Stimulated activated CD4-positive, alpha-beta T cell treated with anti-CD3 and anti-CD28 coated beads, Interleukin-4, amount 100 ng/mL, for 48 hours (primary cell): ENCODE measurements at regions not wholly inside any gene's neighbourhood (a gene's known extent, or its start where the extent isn't known, plus 50 kb on each side); places are given as distances from the start of the nearest gene placed in this dataset.

Experiments
- DNase-seq, 2 donors: peaks; one replicate each; pipeline ENCODE4 v3.0.0-alpha.2; 2020; ENCODE audit warnings: low read depth in 2 of 2

- DNase-seq, result no peak
These were observed 295.3 kb upstream of the KLF6 start for GRCh38 chr10:4080225-4080805.

GRCh38 chr10:4079803-4080202 is 294.8 kb upstream of the KLF6 start:
- DNase-seq, result no peak

DNA sequence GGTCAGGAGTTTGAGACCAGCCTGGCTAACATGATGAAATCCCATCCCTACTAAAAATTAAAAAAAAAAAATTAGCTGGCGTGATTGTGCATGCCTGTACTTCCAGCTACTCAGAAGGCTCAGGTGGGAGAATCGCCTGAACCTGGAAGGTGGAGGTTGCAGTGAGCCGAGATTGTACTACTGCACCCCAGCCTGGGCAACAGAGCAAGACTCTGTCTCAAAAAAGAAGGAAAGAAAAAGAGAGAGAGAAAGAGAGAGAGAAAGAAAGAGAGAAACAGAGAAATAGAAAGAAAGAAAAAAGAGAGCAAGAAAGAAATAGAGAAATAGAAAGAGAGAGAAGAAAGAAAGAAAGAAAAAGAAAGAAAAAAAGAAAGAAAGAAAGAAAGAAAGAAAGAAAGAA is 292.8 kb upstream of the KLF6 start:
- no peak for DNase-seq

- no peak for DNase-seq
These were observed 292.0 kb upstream of the KLF6 start for GRCh38 chr10:4076983-4077382.

DNA sequence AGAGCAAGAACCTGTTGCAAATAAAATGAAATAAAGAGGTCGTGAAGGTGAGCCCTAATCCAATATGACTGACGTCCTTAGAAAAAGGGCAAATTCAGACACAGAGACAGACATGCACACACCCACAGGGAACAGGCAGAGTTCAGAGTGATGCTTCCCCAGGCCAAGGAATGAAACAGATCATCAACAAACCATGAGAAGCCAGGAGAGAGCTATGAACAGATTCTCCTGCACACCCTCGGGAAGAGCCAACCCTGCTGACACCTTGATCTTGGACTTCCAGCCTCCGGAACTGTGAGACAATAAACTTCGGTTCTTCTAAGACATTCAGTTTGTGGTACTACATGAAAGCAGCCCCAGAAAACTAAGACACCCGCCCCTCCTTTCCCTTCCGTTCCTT is 290.4 kb upstream of the KLF6 start:
- no peak for DNase-seq

GRCh38 chr10:4074545-4075407 is 289.8 kb upstream of the KLF6 start:
- no peak for DNase-seq

DNA sequence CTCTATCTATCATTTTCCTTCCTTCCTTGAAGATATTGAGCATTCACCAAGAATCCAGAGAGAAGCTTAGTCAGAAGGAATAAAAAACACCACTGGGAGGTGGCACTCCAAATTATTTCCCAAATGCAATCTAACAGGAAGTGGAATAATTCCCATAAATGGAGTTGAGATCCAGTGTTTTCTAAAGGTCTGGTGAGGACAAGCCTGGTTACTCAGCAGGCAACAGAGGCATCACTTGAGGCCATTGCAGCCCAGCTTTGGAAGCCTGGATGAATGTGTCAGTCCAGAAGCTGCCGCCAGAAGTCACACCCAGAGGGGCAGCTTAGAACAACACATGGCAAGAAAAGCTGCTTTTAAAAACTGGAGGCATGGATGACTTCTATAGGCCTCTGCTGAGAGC is 288.9 kb upstream of the KLF6 start:
- DNase-seq, result no peak

DNA sequence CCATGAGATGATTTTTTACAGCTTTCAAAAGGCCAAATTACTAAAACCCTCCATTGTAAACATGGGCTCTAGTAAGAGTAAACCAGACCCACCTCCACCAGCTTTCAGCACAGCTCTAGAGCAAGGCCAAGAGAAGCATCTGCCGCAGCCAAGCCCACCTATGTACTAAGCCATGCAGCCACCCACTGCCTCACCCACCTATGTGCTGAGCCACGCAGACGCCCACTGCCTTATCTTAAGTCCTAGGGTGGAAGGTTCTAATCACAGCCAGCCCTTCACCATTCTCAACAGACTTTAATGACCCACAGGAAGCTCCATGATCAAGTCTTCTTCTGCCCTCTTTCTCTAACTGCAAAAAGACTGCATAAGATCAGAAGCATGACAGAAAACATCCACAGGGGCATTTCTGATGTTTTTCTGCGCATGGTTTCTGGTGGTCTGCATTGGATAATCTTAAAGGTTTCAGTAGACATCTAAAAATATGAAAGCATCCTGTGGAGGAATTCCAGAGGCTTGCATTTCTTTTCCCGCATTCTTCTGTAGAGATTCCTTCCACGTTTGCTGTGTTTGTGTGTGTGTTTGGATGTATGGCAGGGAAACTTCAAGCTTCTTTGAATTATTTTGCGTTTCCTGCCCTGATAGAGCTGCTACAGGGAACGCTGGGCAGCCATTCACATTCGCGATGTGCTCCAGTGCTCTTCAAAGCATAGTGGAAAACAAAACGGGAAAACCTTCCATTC is 286.1 kb upstream of the KLF6 start:
- no peak for DNase-seq

GRCh38 chr10:4070184-4070583 is 285.2 kb upstream of the KLF6 start:
- no peak for DNase-seq

DNA sequence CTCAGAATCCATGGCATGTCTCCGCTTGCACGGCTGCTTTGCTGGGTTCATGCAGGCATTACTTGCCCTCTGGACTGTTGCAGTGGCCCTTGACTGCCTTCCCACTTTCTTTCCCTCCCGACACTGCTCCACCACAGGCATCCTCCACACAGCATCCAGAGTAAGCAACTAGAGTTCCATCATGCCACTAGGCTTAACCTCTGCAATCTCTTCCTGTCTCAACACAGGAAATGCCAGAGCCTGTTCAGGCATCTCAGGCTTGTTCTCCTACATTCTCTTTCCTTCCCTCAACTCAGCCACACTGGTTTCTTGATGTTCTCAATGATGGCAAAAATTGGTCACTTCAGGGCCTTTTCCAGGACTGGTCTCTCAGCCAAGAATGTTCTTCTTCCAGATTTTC is 284.5 kb upstream of the KLF6 start:
- no peak for DNase-seq

DNA sequence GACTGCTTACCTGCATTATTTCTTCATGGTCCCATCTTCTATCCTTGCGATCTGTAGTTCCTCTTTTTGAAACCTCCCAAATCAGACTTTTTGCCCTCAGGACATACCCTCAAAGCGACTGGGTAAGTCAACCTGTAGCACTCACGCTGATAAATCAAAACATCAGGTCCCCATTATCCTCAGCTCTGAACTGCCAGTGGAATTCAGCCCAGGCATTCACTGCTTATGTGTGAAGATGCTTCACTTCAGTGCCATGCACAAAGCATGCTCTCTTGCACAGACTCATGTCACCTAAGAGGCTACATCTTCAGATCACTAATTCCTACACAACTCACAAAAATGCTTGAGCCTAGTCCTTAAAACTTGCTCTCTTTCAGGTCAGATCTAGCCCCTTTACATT is 283.6 kb upstream of the KLF6 start:
- no peak for DNase-seq

DNA sequence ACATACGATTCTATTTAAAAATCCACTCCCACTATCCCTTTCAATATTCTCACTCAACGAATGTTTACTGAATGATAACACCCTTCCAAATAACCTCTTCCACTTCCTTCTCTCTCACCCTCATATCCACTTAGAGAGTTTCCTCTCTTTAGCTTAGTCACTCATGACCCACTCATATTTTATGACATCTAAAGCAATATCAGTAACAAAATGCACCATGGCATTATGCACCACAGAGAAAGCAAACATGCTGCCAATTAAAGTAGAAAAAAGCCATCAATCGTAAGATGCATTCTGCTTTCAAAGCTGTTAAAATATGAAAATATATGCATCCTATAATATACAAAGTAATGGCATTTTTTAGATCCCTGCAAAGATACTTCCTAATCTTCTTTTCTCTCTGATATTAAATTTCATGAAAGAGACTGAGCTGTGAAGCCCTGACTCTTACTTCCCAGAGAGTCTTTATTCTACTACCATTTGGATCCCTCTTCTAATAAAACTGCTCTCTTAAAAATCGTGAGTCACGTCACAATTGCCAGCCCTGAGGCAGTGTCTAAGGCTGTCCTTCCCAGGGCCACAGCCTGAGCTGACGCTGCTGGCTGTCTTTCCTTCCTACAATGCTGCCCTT is 283.0 kb upstream of the KLF6 start:
- no peak for DNase-seq

DNA sequence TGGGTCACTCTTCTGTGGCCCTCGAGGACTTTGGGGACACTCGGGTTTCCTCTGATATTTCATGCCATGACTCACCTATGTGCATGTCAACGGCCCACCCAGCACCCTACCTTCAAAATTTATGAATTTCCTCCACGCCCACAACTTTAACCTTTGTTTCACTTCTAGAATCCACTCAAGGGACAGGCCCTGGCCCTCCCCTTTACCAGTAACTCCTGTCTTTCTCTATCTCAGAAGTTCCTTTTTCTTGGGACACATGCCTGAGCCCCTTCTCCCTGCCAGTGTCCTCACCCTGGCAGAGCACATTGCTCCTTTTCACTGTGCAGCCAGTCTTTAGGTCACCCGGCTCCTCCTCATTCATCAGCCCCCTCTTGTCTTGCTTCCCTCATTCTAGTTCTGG is 282.5 kb upstream of the KLF6 start:
- no peak for DNase-seq

DNA sequence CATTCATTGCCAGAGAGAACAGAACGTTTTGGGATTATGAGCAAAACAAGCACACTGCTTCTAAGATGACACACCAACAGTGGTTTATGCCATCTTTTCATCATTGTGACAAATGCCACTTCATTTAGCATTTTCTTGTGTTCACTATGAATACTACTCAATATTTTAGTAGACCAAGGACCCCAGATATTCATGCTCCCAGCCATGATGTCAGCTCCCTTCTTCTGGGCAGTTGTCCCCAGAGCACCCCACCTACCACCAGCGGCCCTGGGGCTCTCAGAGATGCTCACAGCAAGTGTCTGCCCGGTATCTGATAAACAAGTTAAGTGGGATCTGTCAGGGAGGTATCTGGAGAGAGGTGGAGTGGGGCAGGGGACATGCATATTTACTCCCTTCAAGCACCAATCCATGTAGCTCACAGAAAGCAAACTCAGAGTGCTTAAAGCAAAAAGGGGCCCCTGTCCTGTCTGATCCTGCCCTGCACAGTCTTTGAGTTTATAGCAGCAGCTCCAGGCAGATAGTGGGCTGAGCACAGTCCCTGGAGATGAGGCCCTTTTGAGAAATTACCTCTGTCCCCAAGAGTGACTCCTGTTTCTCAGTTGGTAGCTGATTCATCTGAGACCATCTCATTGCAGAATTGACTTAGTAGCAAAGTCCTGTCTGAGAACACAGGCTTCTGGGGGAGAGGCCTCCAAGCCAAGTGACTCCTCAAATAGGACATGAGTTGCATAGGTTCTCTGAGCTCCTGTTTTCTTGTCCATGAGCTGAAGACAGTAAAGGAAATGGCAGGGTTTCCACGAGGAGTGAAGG is 281.8 kb upstream of the KLF6 start:
- DNase-seq, result no peak

- DNase-seq, result no peak
These were observed 279.5 kb upstream of the KLF6 start for GRCh38 chr10:4064489-4064888.

DNA sequence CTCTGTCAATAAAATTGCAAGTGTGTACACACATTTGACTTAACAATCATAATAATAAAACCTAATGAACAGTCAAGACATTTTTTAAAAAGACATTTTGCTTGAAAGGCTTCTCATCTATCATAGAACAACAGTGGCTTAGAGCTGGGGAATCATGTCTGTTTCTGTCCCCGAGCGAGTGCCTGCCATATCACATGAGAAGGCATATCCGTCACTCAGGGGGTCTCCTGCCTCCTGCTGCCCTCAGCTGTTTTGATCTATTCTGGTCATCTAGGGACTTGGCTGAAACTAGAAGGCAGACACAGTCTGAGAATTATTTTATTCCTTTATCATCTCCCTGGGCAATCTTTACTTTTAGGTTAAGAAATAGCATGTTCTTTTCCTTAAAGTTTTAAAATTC is 278.7 kb upstream of the KLF6 start:
- DNase-seq, result no peak

- no peak for DNase-seq
These were observed 277.7 kb upstream of the KLF6 start for GRCh38 chr10:4062751-4063150.

DNA sequence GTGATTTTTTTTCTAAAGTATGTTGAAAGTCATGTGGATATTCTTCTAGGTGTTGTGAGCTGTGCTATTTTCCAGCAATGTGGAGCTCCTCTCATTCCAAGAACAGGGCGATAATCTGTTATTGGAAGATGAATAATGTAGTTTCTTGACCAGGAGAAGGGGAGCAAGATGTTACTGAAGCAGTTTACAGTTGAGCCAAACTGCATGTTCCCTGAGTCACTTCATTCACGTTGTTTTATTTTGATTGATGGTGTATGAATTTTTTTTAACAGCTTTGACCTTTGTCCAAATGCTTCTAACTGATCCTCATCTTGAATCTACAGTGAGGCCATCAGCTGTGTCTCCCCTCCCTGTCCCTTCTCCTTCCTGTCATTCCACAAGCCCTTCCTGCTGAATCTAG is 277.1 kb upstream of the KLF6 start:
- DNase-seq, result no peak

GRCh38 chr10:4061441-4061951 is 276.5 kb upstream of the KLF6 start:
- DNase-seq, result no peak

DNA sequence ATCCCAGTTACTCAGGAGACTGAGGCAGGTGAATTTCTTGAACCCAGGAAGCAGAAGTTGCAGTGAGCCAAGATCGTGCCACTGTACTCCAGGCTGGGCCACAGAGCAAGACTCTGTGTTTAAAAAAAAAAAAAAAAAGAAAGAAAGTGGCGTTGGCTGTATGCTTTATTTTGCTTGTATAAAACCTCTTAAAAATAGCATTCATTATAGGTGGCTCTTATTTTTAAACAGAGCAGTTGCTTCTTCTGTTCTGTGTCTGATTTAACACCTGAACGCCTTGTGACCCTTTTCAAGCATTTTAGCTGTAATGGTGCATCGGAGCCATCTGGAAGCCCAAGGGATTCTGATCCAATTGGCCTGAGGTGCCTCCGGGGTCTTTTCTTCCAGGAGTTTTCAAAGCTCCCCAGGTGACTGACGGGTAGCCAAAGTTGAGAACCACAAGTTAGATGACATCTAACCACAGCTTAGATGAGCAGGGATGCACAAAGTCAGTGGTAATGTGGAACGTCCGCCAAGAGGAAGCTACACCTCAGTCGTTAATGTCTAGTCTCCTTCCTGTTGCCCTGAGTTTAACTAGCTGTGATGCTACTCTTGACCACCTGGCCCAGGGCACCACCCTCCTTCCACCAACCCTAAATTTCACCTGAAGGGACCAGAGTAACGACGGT is 274.6 kb upstream of the KLF6 start:
- DNase-seq, result no peak

- DNase-seq, result no peak
These were observed 273.6 kb upstream of the KLF6 start for GRCh38 chr10:4058514-4059029.
